PC-3 (cell line): ENCODE measurements at regions not wholly inside any gene's neighbourhood (a gene's known extent, or its start where the extent isn't known, plus 50 kb on each side); places are given as distances from the start of the nearest gene placed in this dataset.

Source experiments
- EZH2 ChIP-seq: fragments of 300-600 bp; sonication (generic); IDR thresholded peaks from one replicate; pipeline ENCODE4 v1.6.1; 2017; ENCODE audit warnings: antibody characterized with exemption, mild to moderate bottlenecking, low read length; ENCODE audit not compliant: unreplicated experiment
- EZH2phosphoT487 ChIP-seq: fragments of 300-600 bp; sonication (generic); IDR thresholded peaks from 2 replicates; pipeline ENCODE4 v1.6.1; 2018; ENCODE audit warnings: mild to moderate bottlenecking, antibody characterized with exemption, low read length, borderline replicate concordance
- TF ChIP-seq, protein P1 (sequence below): fragments of 300-600 bp; sonication (generic); conservative IDR thresholded peaks from 2 replicates; pipeline ENCODE4 v1.5.1; 2017; ENCODE audit warnings: antibody characterized with exemption, low read depth, mild to moderate bottlenecking, low read length

DNA sequence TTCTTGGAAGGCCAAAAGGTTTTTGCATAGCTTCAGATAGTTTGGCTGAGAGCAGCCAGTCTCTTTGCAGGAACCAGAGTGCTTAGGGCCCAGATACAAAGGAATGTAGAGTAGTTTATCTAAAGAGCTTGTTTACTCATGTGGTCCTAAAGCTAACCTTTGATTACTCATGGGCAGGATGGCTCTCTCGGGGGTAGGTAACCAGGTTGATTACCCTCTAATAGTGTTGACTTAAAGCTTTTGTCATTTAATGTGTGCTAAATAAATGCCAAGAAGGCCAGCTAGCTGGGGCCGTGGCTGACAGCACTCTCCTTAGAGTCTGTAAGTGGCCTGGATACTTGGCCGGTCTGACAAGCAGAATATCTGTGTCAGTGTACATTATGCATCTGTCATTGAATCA, 69.7 kb upstream of the MAGEB16 start:
- TF ChIP-seq, protein P1, sequence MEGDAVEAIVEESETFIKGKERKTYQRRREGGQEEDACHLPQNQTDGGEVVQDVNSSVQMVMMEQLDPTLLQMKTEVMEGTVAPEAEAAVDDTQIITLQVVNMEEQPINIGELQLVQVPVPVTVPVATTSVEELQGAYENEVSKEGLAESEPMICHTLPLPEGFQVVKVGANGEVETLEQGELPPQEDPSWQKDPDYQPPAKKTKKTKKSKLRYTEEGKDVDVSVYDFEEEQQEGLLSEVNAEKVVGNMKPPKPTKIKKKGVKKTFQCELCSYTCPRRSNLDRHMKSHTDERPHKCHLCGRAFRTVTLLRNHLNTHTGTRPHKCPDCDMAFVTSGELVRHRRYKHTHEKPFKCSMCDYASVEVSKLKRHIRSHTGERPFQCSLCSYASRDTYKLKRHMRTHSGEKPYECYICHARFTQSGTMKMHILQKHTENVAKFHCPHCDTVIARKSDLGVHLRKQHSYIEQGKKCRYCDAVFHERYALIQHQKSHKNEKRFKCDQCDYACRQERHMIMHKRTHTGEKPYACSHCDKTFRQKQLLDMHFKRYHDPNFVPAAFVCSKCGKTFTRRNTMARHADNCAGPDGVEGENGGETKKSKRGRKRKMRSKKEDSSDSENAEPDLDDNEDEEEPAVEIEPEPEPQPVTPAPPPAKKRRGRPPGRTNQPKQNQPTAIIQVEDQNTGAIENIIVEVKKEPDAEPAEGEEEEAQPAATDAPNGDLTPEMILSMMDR: no peak
- TF ChIP-seq EZH2: no peak
- TF ChIP-seq EZH2phosphoT487: no peak
